ENCODE measurements at regions not wholly inside any gene's neighbourhood (a gene's known extent, or its start where the extent isn't known, plus 50 kb on each side); places are given as distances from the start of the nearest gene placed in this dataset.

GRCh38 chr4:52373650-52374049 is 285.5 kb downstream of the USP46 start:
- TF ChIP-seq EZH2 (IDR thresholded peaks at IDR 0.05; ENCODE audit: borderline replicate concordance, low read depth, low read length, severe bottlenecking) (no peak), CTCF (IDR thresholded peaks at IDR 0.05; ENCODE audit: borderline replicate concordance, extremely low read depth, low read length, poor library complexity, severe bottlenecking) (no peak)

Measured in DND-41 (cell line).